SW 1271 (cell line): ENCODE measurements at regions not wholly inside any gene's neighbourhood (a gene's known extent, or its start where the extent isn't known, plus 50 kb on each side); places are given as distances from the start of the nearest gene placed in this dataset.

Experiments
- DNase-seq, 2 experiments: peaks; one replicate each; lab custom pipeline; 2025; lab: John Stamatoyannopoulos, UW

- DNase-seq = no peak
These were observed 938.5 kb downstream of the FSTL5 start for GRCh38 chr4:161225327-161225726.

- no peak for DNase-seq
These were observed 940.9 kb downstream of the FSTL5 start for GRCh38 chr4:161222889-161223288.

- DNase-seq = no peak
These were observed 955.2 kb downstream of the FSTL5 start for GRCh38 chr4:161208564-161208963.

GRCh38 chr4:161206528-161207080 lies 957.2 kb downstream of the FSTL5 start:
- DNase-seq = no peak

- DNase-seq = no peak
These were observed 959.9 kb downstream of the FSTL5 start for GRCh38 chr4:161203865-161204264.

GRCh38 chr4:161197912-161198311 lies 965.9 kb downstream of the FSTL5 start:
- DNase-seq = no peak

- no peak for DNase-seq
These were observed 966.3 kb downstream of the FSTL5 start for GRCh38 chr4:161197474-161197873.

GRCh38 chr4:161189286-161190134 lies 974.3 kb downstream of the FSTL5 start:
- no peak for DNase-seq

GRCh38 chr4:161188578-161188977 lies 975.2 kb downstream of the FSTL5 start:
- no peak for DNase-seq

- no peak for DNase-seq
These were observed 976.2 kb downstream of the FSTL5 start for GRCh38 chr4:161187569-161187968.

GRCh38 chr4:161186750-161187149 lies 977.0 kb downstream of the FSTL5 start:
- DNase-seq = no peak

- no peak for DNase-seq
These were observed 977.8 kb downstream of the FSTL5 start for GRCh38 chr4:161186012-161186411.

GRCh38 chr4:161183729-161184128 lies 980.1 kb downstream of the FSTL5 start:
- no peak for DNase-seq

GRCh38 chr4:161182913-161183312 lies 980.9 kb downstream of the FSTL5 start:
- DNase-seq = no peak

- no peak for DNase-seq
These were observed 985.5 kb downstream of the FSTL5 start for GRCh38 chr4:161178310-161178709.

GRCh38 chr4:161172396-161173026 lies 991.3 kb downstream of the FSTL5 start:
- no peak for DNase-seq

- DNase-seq = no peak
These were observed 996.3 kb downstream of the FSTL5 start for GRCh38 chr4:161167539-161167938.

- no peak for DNase-seq
These were observed 1003.1 kb downstream of the FSTL5 start for GRCh38 chr4:161160718-161161117.

GRCh38 chr4:161148051-161148450 lies 1015.7 kb downstream of the FSTL5 start:
- DNase-seq = no peak

GRCh38 chr4:161143375-161143774 lies 1020.4 kb downstream of the FSTL5 start:
- no peak for DNase-seq

GRCh38 chr4:161134795-161135194 lies 1029.0 kb downstream of the FSTL5 start:
- DNase-seq = no peak

- DNase-seq = no peak
These were observed 1030.1 kb downstream of the FSTL5 start for GRCh38 chr4:161133586-161134276.
